Spleen (tissue), 7 donors: ENCODE measurements at regions not wholly inside any gene's neighbourhood (a gene's known extent, or its start where the extent isn't known, plus 50 kb on each side); places are given as distances from the start of the nearest gene placed in this dataset.

Source experiments
- CTCF ChIP-seq, 11 experiments: fragments of 200-600 bp in 7 of 11; fragments of 450-650 bp in 4 of 11; sonication (generic) in 4 of 11; IDR thresholded peaks in 8 of 11; conservative IDR thresholded peaks in 3 of 11; 1 replicate in 7 of 11; 2 replicates in 4 of 11; pipeline versions ENCODE4 v1.4.0 to v1.8.0; 2016 to 2021; ENCODE audit warnings: antibody characterized with exemption in 11 of 11, inconsistent platforms in 4 of 11, mild to moderate bottlenecking in 1 of 11
- POLR2A ChIP-seq, 3 donors: fragments of 450-650 bp; IDR thresholded peaks; one replicate each; pipeline ENCODE4 v1.5.1; 2017; ENCODE audit warnings: antibody characterized with exemption in 3 of 3, mild to moderate bottlenecking in 1 of 3
- donor health status: DM: no; HTN: no; CAD: no; lungs with moderate emphysema.
- donor health status: DM: no; HTN: no; CAD: no.
- donor health status: DM: no; HTN: no; CAD: no.

DNA sequence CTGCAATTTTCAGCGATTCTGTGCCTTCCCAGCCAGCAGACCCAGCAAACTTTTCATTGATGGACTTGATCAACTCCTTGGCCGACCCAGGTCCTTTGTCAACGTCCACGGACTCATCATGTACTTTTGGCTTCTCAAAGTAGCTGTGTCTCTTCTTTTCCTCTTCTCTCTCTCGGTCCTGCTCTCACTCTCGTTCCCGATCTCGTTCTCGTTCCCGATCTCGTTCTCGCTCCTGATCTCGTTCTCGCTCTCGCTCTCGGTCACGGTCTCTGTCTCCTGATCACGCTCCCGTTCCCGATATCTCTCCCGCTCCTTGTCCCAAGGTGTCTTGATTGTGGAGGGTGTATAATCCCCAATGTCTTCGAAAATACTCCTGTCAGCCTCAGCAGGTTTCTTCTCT lies 219.5 kb upstream of the FANCL start:
- TF ChIP-seq POLR2A (IDR thresholded peaks at IDR 0.05) (no peak), CTCF (IDR thresholded peaks at IDR 0.05 in 8 of 11, conservative IDR thresholded peaks at IDR 0.05 in 3 of 11) (no peak)
